ENCODE measurements at regions not wholly inside any gene's neighbourhood (a gene's known extent, or its start where the extent isn't known, plus 50 kb on each side); places are given as distances from the start of the nearest gene placed in this dataset.

DNA sequence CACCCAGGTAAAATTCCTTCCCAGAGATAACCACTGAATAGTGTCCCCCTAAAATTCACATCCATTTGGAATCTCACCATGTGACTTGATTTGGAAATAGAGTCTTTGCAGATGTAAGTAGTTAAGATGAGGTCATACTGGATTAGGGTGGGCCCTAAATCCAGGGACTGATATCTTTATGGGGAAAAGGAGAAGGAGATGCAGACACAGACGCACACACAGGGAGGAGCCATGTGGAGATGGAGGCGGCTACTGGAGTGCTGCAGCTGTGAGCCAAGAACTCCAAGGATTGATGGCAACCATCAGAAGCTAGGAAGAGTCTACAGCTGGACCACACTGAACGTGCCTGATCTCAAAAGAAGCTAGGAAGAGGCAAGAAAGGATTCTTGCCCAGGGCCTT, 96.6 kb upstream of the SRD5A3 start:
- DNase-seq (ENCODE audit: low read depth): no peak
- TF ChIP-seq, protein P1, sequence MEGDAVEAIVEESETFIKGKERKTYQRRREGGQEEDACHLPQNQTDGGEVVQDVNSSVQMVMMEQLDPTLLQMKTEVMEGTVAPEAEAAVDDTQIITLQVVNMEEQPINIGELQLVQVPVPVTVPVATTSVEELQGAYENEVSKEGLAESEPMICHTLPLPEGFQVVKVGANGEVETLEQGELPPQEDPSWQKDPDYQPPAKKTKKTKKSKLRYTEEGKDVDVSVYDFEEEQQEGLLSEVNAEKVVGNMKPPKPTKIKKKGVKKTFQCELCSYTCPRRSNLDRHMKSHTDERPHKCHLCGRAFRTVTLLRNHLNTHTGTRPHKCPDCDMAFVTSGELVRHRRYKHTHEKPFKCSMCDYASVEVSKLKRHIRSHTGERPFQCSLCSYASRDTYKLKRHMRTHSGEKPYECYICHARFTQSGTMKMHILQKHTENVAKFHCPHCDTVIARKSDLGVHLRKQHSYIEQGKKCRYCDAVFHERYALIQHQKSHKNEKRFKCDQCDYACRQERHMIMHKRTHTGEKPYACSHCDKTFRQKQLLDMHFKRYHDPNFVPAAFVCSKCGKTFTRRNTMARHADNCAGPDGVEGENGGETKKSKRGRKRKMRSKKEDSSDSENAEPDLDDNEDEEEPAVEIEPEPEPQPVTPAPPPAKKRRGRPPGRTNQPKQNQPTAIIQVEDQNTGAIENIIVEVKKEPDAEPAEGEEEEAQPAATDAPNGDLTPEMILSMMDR (IDR thresholded peaks at IDR 0.05; ENCODE audit: insufficient read depth, low read depth, low read length): no peak
- H3K4me3 ChIP-seq (ENCODE audit: low read depth, low read length): no peak overlapping the region

DNA sequence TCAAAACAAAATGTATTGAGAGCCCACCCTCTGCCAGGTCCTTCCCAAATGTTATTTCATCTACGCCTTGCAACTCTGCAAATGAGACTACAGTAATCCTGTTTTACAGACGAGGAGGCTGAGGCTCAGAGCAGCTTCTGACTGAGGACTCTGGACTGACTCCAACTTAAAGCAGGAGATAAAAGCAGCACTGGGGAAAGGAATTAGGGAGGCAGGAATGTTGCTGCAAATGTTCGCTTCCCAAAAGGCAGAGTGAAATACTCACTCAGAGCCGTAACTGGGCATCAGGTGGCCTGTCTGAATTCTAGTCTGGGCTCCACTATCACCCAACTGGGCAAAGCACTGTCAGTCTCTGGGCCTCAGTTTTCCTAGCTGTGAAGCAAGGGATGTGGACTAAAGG, 94.7 kb upstream of the SRD5A3 start:
- DNase-seq (ENCODE audit: low read depth): no peak
- no peak overlapping the region for H3K4me3 ChIP-seq (ENCODE audit: low read depth, low read length)
- TF ChIP-seq, protein P1 (IDR thresholded peaks at IDR 0.05; ENCODE audit: insufficient read depth, low read depth, low read length): no peak

DNA sequence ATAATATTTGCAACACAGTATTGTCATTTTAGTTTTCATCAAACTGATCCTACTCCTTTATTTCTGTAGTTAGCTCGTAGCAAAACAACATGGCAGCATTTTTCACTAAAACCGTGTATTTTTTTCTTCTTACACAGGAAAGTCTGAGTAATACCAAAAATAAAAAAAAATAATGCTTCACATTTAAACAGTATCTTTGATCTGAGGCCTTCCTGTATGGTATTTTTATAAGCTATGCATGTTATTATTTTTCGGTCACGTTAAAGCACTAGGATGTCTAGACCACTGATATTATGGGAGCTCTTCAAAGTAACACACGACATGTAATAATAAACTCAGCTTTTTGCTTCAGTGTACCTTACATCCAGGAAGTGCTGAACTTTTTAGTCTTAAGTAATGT, 94.1 kb upstream of the SRD5A3 start:
- DNase-seq (ENCODE audit: low read depth): no peak
- TF ChIP-seq, protein P1 (IDR thresholded peaks at IDR 0.05; ENCODE audit: insufficient read depth, low read depth, low read length): no peak
- no peak overlapping the region for H3K4me3 ChIP-seq (ENCODE audit: low read depth, low read length)

DNA sequence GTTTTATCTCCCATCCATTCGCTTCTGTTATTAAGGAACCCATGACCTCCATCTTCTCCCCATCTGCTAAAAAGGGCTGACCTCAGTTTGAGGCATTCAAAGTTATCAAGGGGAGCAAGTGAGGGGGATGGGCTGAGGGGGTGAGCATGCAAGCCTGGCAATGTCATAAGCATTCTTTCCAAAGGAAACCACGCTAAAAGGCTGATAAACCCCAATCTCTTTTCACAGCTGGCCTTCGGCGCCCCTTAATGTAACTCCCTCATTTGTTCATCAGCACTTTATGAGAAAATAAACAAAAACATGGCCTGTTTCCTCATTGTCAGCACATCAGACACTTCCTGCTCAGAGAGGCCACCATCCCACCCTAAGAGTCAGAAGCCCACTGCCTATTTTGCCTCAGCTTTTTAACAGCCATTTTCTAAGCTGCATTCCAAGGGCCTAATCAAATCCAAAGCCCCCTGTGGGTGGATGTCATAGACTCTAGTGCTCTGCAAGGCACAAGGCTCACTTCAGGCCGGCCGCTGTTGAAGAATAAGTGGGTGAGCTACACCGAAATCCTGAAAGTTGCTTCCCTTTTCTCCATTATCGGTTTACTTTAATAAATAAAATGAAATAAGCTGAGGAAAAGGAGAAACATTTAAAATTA, 92.0 kb upstream of the SRD5A3 start:
- no peak for DNase-seq (ENCODE audit: low read depth)
- TF ChIP-seq, protein P1 (IDR thresholded peaks at IDR 0.05; ENCODE audit: insufficient read depth, low read depth, low read length): no peak
- no peak overlapping the region for H3K4me3 ChIP-seq (ENCODE audit: low read depth, low read length)

DNA sequence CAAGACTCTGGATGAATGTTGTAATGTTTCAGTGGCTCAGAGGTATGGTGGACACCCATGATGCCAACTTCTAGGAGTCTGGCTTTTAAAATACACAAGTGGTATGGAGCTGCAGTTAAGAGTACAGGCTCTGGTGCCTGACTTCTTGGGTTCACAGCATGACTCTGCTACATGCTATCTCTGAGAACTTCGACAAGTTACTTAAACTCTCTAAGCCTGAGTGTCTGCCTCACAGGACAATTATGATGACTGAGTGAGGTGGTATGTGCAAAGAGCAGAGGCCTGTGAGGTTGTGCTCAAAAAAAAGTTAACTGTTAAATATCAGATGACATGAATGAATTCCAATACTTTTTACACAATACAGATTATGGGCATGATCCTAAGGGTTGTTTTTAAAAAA, 90.9 kb upstream of the SRD5A3 start:
- no peak overlapping the region for H3K4me3 ChIP-seq (ENCODE audit: low read depth, low read length)
- TF ChIP-seq, protein P1 (IDR thresholded peaks at IDR 0.05; ENCODE audit: insufficient read depth, low read depth, low read length): no peak
- DNase-seq (ENCODE audit: low read depth): peak; percentile 63

DNA sequence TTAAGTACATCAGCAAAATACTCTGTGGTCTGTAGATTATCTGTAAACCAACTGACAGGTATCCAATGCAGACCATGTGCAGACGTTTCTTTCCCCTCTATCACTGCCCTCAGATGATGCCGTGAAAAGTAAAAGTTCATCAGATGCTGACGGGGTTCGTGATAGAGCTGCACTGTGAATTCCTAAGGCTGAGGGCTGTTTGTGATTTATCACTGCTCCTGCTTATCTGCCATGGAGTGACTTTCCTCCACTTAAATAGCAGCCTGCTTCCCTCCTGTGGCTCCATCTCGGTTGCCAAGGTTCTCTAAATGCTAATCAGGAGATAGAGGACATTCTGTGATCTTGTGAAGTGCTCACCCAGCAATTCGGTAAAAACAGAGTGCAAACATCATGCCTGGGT, 89.3 kb upstream of the SRD5A3 start:
- DNase-seq (ENCODE audit: low read depth): no peak
- no peak overlapping the region for H3K4me3 ChIP-seq (ENCODE audit: low read depth, low read length)
- TF ChIP-seq, protein P1 (IDR thresholded peaks at IDR 0.05; ENCODE audit: insufficient read depth, low read depth, low read length): no peak

Measured in fibroblast of villous mesenchyme (primary cell).